PC-9 (cell line): ENCODE measurements at regions not wholly inside any gene's neighbourhood (a gene's known extent, or its start where the extent isn't known, plus 50 kb on each side); places are given as distances from the start of the nearest gene placed in this dataset.

ENCODE experiments used
- EZH2 ChIP-seq: fragments of 200-600 bp; sonication (generic); IDR thresholded peaks from 2 replicates; pipeline ENCODE4 v1.8.0; 2017; ENCODE audit warnings: antibody characterized with exemption, low read depth
- TF ChIP-seq, protein P1 (sequence below): fragments of 200-600 bp; sonication (generic); conservative IDR thresholded peaks from 2 replicates; pipeline ENCODE4 v1.6.1; 2017; ENCODE audit warnings: mixed run types, antibody characterized with exemption, mild to moderate bottlenecking, moderate library complexity

DNA sequence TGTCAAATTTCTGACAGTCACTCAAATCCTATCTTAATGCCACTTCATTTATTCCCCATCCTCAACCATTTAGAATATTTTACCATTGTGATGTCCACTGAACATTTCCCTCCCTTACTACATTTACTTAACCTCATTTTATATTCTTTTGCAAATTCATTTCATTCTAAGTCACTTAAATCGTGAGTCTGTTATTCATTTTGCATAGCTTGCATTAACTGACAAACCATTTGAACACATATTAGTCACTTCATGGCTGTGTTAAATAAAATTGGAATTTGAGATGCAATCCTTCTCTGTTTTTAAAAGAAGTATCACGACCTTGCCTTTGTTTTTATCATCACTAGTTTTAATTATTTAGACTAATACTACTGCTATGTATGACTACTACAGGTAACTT lies 199.4 kb upstream of the COL11A1 start:
- TF ChIP-seq, protein P1, sequence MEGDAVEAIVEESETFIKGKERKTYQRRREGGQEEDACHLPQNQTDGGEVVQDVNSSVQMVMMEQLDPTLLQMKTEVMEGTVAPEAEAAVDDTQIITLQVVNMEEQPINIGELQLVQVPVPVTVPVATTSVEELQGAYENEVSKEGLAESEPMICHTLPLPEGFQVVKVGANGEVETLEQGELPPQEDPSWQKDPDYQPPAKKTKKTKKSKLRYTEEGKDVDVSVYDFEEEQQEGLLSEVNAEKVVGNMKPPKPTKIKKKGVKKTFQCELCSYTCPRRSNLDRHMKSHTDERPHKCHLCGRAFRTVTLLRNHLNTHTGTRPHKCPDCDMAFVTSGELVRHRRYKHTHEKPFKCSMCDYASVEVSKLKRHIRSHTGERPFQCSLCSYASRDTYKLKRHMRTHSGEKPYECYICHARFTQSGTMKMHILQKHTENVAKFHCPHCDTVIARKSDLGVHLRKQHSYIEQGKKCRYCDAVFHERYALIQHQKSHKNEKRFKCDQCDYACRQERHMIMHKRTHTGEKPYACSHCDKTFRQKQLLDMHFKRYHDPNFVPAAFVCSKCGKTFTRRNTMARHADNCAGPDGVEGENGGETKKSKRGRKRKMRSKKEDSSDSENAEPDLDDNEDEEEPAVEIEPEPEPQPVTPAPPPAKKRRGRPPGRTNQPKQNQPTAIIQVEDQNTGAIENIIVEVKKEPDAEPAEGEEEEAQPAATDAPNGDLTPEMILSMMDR: no peak
- TF ChIP-seq EZH2: no peak
